GM12878 (cell line): ENCODE measurements at regions not wholly inside any gene's neighbourhood (a gene's known extent, or its start where the extent isn't known, plus 50 kb on each side); places are given as distances from the start of the nearest gene placed in this dataset.

Experiments
- CTCF ChIP-seq, 3 experiments: IDR thresholded peaks in 2 of 3; conservative IDR thresholded peaks in 1 of 3; 2 replicates each; pipeline ENCODE4 v1.5.1; 2011; ENCODE audit warnings: low read depth in 3 of 3, low read length in 3 of 3, mild to moderate bottlenecking in 3 of 3, control low read depth in 2 of 3, moderate library complexity in 2 of 3, inconsistent platforms in 1 of 3, mixed read lengths in 1 of 3; ENCODE audit not compliant: control insufficient read depth in 2 of 3, insufficient read depth in 1 of 3; ENCODE audit errors: extremely low read depth in 1 of 3
- EZH2 ChIP-seq: IDR thresholded peaks from 2 replicates; pipeline ENCODE4 v1.6.1; 2012; ENCODE audit warnings: low read depth, mild to moderate bottlenecking, control low read depth, inconsistent platforms, low read length, borderline replicate concordance; ENCODE audit not compliant: control insufficient read depth
- REST ChIP-seq: IDR thresholded peaks from 2 replicates; pipeline ENCODE4 v1.6.1; 2012; ENCODE audit warnings: mild to moderate bottlenecking, low read depth, low read length
- TF ChIP-seq, protein P1 (sequence below): IDR thresholded peaks from 2 replicates; pipeline ENCODE4 v1.6.1; 2012; ENCODE audit warnings: low read depth, low read length, improper control_type of control experiment

DNA sequence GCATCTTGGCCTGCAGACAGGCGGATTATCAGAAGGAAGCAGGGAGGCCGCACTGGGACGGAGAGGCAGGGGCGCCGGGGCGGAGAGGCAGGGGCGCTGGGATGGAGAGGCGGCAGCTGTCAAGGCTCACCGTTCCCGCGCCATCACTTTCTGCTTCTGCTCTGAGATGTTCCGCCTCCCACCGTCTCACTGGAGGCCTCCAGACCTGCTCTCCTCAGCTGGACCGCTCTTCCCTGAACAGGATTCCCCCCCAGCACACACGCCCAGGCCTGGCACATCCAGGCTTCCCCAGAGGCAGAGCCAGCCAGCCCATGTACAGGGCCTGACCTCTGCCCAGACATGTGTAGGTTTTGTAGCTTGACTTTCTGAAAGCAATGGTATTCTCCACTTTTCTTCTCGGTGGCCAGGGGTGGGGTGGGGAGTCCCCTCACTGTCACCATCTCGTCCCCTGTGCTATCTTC lies 84.1 kb downstream of the RIPK4 start:
- TF ChIP-seq EZH2 (no peak), CTCF (IDR thresholded peaks at IDR 0.05 in 2 of 3, conservative IDR thresholded peaks at IDR 0.05 in 1 of 3; ENCODE audit: control insufficient read depth in 2 of 3, extremely low read depth in 1 of 3, insufficient read depth in 1 of 3, low read depth in 3 of 3, low read length in 3 of 3) (no peak), REST (no peak)
- TF ChIP-seq, protein P1, sequence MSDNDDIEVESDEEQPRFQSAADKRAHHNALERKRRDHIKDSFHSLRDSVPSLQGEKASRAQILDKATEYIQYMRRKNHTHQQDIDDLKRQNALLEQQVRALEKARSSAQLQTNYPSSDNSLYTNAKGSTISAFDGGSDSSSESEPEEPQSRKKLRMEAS = no peak
